KMS-11 (cell line): ENCODE measurements at regions not wholly inside any gene's neighbourhood (a gene's known extent, or its start where the extent isn't known, plus 50 kb on each side); places are given as distances from the start of the nearest gene placed in this dataset.

ENCODE experiments used
- H2AFZ ChIP-seq: fragments of 200-600 bp; sonication (generic); 2 replicates; pipeline ENCODE4 v1.6.1; 2016; ENCODE audit warnings: antibody characterized with exemption, mixed run types, low read depth
- H3K27ac ChIP-seq: fragments of 200-600 bp; sonication (generic); 2 replicates; pipeline ENCODE4 v1.6.1; 2016; ENCODE audit warnings: mild to moderate bottlenecking, mixed run types
- H3K27me3 ChIP-seq: fragments of 200-600 bp; sonication (generic); 2 replicates; pipeline ENCODE4 v1.6.1; 2017; ENCODE audit warnings: mild to moderate bottlenecking, low read depth, mixed run types, moderate library complexity; ENCODE audit not compliant: insufficient read depth
- H3K36me3 ChIP-seq: fragments of 200-600 bp; sonication (generic); 2 replicates; pipeline ENCODE4 v1.6.1; 2017; ENCODE audit warnings: mild to moderate bottlenecking, mixed run types; ENCODE audit not compliant: insufficient read depth
- H3K4me1 ChIP-seq: fragments of 200-600 bp; sonication (generic); 2 replicates; pipeline ENCODE4 v1.6.1; 2016; ENCODE audit warnings: mild to moderate bottlenecking, low read depth, mixed run types; ENCODE audit not compliant: poor library complexity, severe bottlenecking
- H3K4me2 ChIP-seq: fragments of 200-600 bp; sonication (generic); 2 replicates; pipeline ENCODE4 v1.7.0; 2016; ENCODE audit warnings: mild to moderate bottlenecking, mixed run types
- H3K4me3 ChIP-seq: fragments of 200-600 bp; sonication (generic); IDR thresholded peaks from 2 replicates; pipeline ENCODE4 v1.6.1; 2017; ENCODE audit warnings: low read depth, low read length, mixed read lengths; ENCODE audit not compliant: insufficient read depth
- H3K79me2 ChIP-seq: fragments of 200-600 bp; sonication (generic); 2 replicates; pipeline ENCODE4 v1.6.1; 2016; ENCODE audit warnings: low read depth, mixed run types; ENCODE audit not compliant: insufficient read depth
- H3K9ac ChIP-seq: fragments of 200-600 bp; sonication (generic); 2 replicates; pipeline ENCODE4 v1.6.1; 2016; ENCODE audit warnings: mild to moderate bottlenecking, mixed run types
- H4K20me1 ChIP-seq: fragments of 200-600 bp; sonication (generic); 2 replicates; pipeline ENCODE4 v1.6.1; 2016; ENCODE audit warnings: mild to moderate bottlenecking, mixed run types; ENCODE audit not compliant: insufficient read depth
- TF ChIP-seq, protein P1 (sequence below): fragments of 200-600 bp; sonication (generic); conservative IDR thresholded peaks from 2 replicates; pipeline ENCODE4 v1.6.1; 2017; ENCODE audit warnings: low read depth, mild to moderate bottlenecking, antibody characterized with exemption, low read length, moderate library complexity, mixed read lengths

DNA sequence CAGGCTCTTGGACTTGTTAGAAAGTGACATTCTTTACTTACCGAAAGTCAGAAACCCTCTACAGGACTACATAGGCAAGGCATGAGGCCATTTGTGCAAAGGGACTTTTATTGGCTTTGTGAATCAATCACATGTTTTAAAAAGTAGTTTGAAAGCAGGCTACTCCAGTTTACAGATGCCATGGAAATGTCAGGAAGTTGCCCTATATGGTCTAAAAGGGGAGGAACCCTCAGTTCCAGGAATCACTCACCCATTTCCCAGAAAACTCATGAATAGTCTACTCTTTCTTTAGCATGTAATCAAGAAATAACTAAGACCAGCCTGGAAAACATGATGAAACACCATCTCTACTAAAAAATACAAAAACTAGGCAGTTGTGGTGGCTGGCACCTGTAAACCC, 51.0 kb upstream of the MKRN3 start:
- Histone ChIP-seq H3K4me2 (no peak overlapping the region), H2AFZ (no peak overlapping the region)

DNA sequence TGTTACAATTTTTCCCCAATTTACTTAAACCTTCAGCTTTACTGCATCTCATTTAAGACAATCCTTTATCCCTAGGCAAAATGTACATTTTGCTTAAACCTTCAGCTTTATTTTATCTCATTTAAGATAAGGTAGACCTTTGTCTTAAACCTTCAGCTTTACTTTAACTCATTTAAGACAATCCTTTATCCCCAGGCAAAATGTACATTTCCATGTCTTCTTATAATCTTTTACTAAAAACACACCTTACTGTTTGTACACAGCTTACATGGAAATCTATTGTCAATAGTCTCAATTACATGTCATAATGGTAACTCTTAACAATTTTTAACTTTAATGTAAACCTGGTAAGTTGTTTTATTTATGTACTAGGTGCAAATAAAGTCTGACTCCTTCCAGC, 58.7 kb upstream of the MKRN3 start:
- Histone ChIP-seq H3K27ac (no peak overlapping the region), H4K20me1 (no peaks in the 10 kb centered on the region), H3K27me3 (no peaks in the 10 kb centered on the region), H3K4me2 (no peak overlapping the region), H3K36me3 (no peaks in the 10 kb centered on the region), H3K9ac (no peak overlapping the region), H2AFZ (no peak overlapping the region), H3K4me3 (no peak overlapping the region), H3K4me1 (no peaks in the 10 kb centered on the region), H3K79me2 (no peaks in the 10 kb centered on the region)
- TF ChIP-seq, protein P1, sequence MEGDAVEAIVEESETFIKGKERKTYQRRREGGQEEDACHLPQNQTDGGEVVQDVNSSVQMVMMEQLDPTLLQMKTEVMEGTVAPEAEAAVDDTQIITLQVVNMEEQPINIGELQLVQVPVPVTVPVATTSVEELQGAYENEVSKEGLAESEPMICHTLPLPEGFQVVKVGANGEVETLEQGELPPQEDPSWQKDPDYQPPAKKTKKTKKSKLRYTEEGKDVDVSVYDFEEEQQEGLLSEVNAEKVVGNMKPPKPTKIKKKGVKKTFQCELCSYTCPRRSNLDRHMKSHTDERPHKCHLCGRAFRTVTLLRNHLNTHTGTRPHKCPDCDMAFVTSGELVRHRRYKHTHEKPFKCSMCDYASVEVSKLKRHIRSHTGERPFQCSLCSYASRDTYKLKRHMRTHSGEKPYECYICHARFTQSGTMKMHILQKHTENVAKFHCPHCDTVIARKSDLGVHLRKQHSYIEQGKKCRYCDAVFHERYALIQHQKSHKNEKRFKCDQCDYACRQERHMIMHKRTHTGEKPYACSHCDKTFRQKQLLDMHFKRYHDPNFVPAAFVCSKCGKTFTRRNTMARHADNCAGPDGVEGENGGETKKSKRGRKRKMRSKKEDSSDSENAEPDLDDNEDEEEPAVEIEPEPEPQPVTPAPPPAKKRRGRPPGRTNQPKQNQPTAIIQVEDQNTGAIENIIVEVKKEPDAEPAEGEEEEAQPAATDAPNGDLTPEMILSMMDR, result no peak

More for the DNA sequence above, 51.0 kb upstream of the MKRN3 start:
- Histone ChIP-seq H3K9ac (no peak overlapping the region), H3K4me3 (no peak overlapping the region), H4K20me1 (no peaks in the 10 kb centered on the region), H3K27me3 (no peaks in the 10 kb centered on the region), H3K79me2 (no peaks in the 10 kb centered on the region), H3K27ac (no peak overlapping the region), H3K36me3 (no peaks in the 10 kb centered on the region), H3K4me1 (no peaks in the 10 kb centered on the region)
- TF ChIP-seq, protein P1, result no peak

DNA sequence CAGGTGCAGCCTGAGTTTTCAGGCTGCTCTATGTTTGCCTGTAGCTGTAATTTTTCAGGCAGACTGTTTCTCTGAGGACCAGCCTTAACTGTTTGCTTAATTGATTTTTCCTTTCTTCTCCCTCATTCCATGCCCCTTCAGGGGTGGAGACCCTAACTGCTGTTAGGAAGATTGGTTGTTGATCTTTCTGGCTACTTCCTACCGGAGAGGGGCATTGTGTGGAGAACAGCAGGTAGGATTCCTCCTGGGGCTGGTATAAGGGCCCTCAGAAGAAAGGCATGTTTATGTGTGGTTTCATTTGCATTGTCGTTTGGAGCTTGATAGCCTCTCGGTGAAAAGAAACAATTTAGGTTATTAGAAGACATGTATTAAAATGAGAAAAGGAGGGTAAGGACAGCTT, 56.9 kb upstream of the GOLGA6L2 start:
- Histone ChIP-seq H2AFZ (no peak overlapping the region), H4K20me1 (no peaks in the 10 kb centered on the region), H3K4me2 (no peak overlapping the region), H3K27ac (no peak overlapping the region), H3K36me3 (no peaks in the 10 kb centered on the region), H3K4me3 (no peak overlapping the region), H3K79me2 (no peaks in the 10 kb centered on the region), H3K27me3 (no peaks in the 10 kb centered on the region), H3K4me1 (no peaks in the 10 kb centered on the region), H3K9ac (no peak overlapping the region)
- TF ChIP-seq, protein P1, result no peak

DNA sequence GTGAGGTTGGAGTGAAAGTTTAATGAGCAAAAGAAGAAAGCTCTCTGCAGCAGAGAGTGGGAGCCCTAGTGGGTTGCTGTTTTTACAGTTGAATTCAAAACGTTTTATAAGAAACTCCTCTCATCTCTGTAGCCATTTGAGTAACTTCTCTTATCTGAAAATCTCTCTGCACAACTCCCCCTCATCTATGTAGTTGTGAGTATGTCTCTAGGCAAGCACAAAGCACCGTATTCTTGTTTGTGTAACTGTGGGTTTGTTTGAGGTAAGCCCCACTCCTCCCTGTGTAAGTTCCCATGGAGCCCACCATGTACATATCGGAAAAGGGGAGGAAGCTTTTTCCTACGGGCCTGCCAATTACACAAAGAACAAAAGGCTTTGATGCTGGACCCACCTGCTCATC, 56.5 kb upstream of the GOLGA6L2 start:
- Histone ChIP-seq H2AFZ (no peak overlapping the region), H3K4me1 (no peaks in the 10 kb centered on the region), H4K20me1 (no peaks in the 10 kb centered on the region), H3K9ac (no peak overlapping the region), H3K36me3 (no peaks in the 10 kb centered on the region), H3K27me3 (no peaks in the 10 kb centered on the region), H3K4me3 (no peak overlapping the region), H3K4me2 (no peak overlapping the region), H3K27ac (no peak overlapping the region), H3K79me2 (no peaks in the 10 kb centered on the region)
- TF ChIP-seq, protein P1, result no peak
